Mammary epithelial cell (primary cell): ENCODE measurements at regions not wholly inside any gene's neighbourhood (a gene's known extent, or its start where the extent isn't known, plus 50 kb on each side); places are given as distances from the start of the nearest gene placed in this dataset.
"Not testable (repeated sequence)": the region's sequence is repeated elsewhere in the genome, so short reads cannot be mapped to it uniquely, and the experiment has no call there.

ENCODE experiments used
- EZH2 ChIP-seq: IDR thresholded peaks from 2 replicates; pipeline ENCODE4 v1.6.1; 2012; ENCODE audit warnings: low read length, inconsistent platforms, borderline replicate concordance
- TF ChIP-seq, protein P1 (sequence below), 2 donors: IDR thresholded peaks in 1 of 2; conservative IDR thresholded peaks in 1 of 2; 2 replicates each; pipeline ENCODE4 v1.5.1; 2011 to 2012; ENCODE audit warnings: inconsistent platforms in 2 of 2, low read length in 2 of 2, mild to moderate bottlenecking in 2 of 2, control low read depth in 1 of 2, low read depth in 1 of 2; ENCODE audit not compliant: insufficient read depth in 1 of 2; ENCODE audit errors: extremely low read depth in 1 of 2

- TF ChIP-seq, protein P1, sequence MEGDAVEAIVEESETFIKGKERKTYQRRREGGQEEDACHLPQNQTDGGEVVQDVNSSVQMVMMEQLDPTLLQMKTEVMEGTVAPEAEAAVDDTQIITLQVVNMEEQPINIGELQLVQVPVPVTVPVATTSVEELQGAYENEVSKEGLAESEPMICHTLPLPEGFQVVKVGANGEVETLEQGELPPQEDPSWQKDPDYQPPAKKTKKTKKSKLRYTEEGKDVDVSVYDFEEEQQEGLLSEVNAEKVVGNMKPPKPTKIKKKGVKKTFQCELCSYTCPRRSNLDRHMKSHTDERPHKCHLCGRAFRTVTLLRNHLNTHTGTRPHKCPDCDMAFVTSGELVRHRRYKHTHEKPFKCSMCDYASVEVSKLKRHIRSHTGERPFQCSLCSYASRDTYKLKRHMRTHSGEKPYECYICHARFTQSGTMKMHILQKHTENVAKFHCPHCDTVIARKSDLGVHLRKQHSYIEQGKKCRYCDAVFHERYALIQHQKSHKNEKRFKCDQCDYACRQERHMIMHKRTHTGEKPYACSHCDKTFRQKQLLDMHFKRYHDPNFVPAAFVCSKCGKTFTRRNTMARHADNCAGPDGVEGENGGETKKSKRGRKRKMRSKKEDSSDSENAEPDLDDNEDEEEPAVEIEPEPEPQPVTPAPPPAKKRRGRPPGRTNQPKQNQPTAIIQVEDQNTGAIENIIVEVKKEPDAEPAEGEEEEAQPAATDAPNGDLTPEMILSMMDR (conservative IDR thresholded peaks at IDR 0.05 in 1 of 2, IDR thresholded peaks at IDR 0.05 in 1 of 2; ENCODE audit: extremely low read depth in 1 of 2, insufficient read depth in 1 of 2, low read depth in 1 of 2, low read length in 2 of 2): not testable (repeated sequence)
- TF ChIP-seq EZH2: not testable (repeated sequence)
Observed at GRCh38 chr14:61144117-61145033, 136.8 kb downstream of the TMEM30B start.
